ENCODE measurements at regions not wholly inside any gene's neighbourhood (a gene's known extent, or its start where the extent isn't known, plus 50 kb on each side); places are given as distances from the start of the nearest gene placed in this dataset.
"Not testable (repeated sequence)": the region's sequence is repeated elsewhere in the genome, so short reads cannot be mapped to it uniquely, and the experiment has no call there.

- no peak for DNase-seq
These were observed 285.5 kb upstream of the SFSWAP start for GRCh38 chr12:131425112-131426075.

- no peak for DNase-seq
These were observed 282.7 kb upstream of the SFSWAP start for GRCh38 chr12:131428091-131428685.

- DNase-seq: not testable (repeated sequence)
These were observed 281.7 kb upstream of the SFSWAP start for GRCh38 chr12:131429221-131429620.

- not testable (repeated sequence) for DNase-seq
These were observed 281.2 kb upstream of the SFSWAP start for GRCh38 chr12:131429697-131430096.

GRCh38 chr12:131430158-131430742, 280.6 kb upstream of the SFSWAP start:
- no peak for DNase-seq

- not testable (repeated sequence) for DNase-seq
These were observed 279.7 kb upstream of the SFSWAP start for GRCh38 chr12:131431126-131431655.

GRCh38 chr12:131432532-131433260, 278.2 kb upstream of the SFSWAP start:
- DNase-seq: no peak

GRCh38 chr12:131434208-131435125, 276.4 kb upstream of the SFSWAP start:
- no peak for DNase-seq

- DNase-seq: no peak
These were observed 273.8 kb upstream of the SFSWAP start for GRCh38 chr12:131436922-131437705.

GRCh38 chr12:131437706-131438492, 273.0 kb upstream of the SFSWAP start:
- DNase-seq: no peak

GRCh38 chr12:131438493-131438835, 272.4 kb upstream of the SFSWAP start:
- DNase-seq: not testable (repeated sequence)

- no peak for DNase-seq
These were observed 272.0 kb upstream of the SFSWAP start for GRCh38 chr12:131438881-131439280.

GRCh38 chr12:131439752-131440151, 271.1 kb upstream of the SFSWAP start:
- not testable (repeated sequence) for DNase-seq

GRCh38 chr12:131440209-131441059, 270.5 kb upstream of the SFSWAP start:
- DNase-seq: not testable (repeated sequence)

- no peak for DNase-seq
These were observed 269.9 kb upstream of the SFSWAP start for GRCh38 chr12:131441060-131441396.

- no peak for DNase-seq
These were observed 269.1 kb upstream of the SFSWAP start for GRCh38 chr12:131441638-131442336.

GRCh38 chr12:131442337-131442918, 268.5 kb upstream of the SFSWAP start:
- no peak for DNase-seq
